NCI-H146 (cell line): ENCODE measurements at regions not wholly inside any gene's neighbourhood (a gene's known extent, or its start where the extent isn't known, plus 50 kb on each side); places are given as distances from the start of the nearest gene placed in this dataset.

Experiments
- DNase-seq: peaks from one replicate; lab custom pipeline; 2025; lab: John Stamatoyannopoulos, UW

GRCh38 chr22:48207919-48208535, 1445.6 kb downstream of the TBC1D22A start:
- DNase-seq, result no peak

GRCh38 chr22:48205790-48206189, 1443.3 kb downstream of the TBC1D22A start:
- no peak for DNase-seq

GRCh38 chr22:48205161-48205560, 1442.7 kb downstream of the TBC1D22A start:
- DNase-seq, result no peak

- no peak for DNase-seq
Measured at GRCh38 chr22:48204296-48204695, 1441.8 kb downstream of the TBC1D22A start.

GRCh38 chr22:48199667-48200066, 1437.2 kb downstream of the TBC1D22A start:
- DNase-seq, result no peak

- DNase-seq, result no peak
Measured at GRCh38 chr22:48198489-48199459, 1436.3 kb downstream of the TBC1D22A start.

GRCh38 chr22:48197189-48197690, 1434.8 kb downstream of the TBC1D22A start:
- DNase-seq, result no peak

GRCh38 chr22:48192920-48193319, 1430.5 kb downstream of the TBC1D22A start:
- DNase-seq, result no peak

- no peak for DNase-seq
Measured at GRCh38 chr22:48192071-48192470, 1429.6 kb downstream of the TBC1D22A start.

- no peak for DNase-seq
Measured at GRCh38 chr22:48188231-48188721, 1425.8 kb downstream of the TBC1D22A start.

GRCh38 chr22:48187356-48187755, 1424.9 kb downstream of the TBC1D22A start:
- no peak for DNase-seq

- DNase-seq, result no peak
Measured at GRCh38 chr22:48186146-48186790, 1423.8 kb downstream of the TBC1D22A start.

GRCh38 chr22:48185071-48186055, 1422.9 kb downstream of the TBC1D22A start:
- DNase-seq, result no peak

- no peak for DNase-seq
Measured at GRCh38 chr22:48182846-48183805, 1420.7 kb downstream of the TBC1D22A start.

- no peak for DNase-seq
Measured at GRCh38 chr22:48182031-48182430, 1419.6 kb downstream of the TBC1D22A start.

- DNase-seq, result no peak
Measured at GRCh38 chr22:48181263-48181955, 1419.0 kb downstream of the TBC1D22A start.

- no peak for DNase-seq
Measured at GRCh38 chr22:48180631-48181030, 1418.2 kb downstream of the TBC1D22A start.

- DNase-seq, result no peak
Measured at GRCh38 chr22:48179571-48180546, 1417.4 kb downstream of the TBC1D22A start.
